ENCODE measurements at regions not wholly inside any gene's neighbourhood (a gene's known extent, or its start where the extent isn't known, plus 50 kb on each side); places are given as distances from the start of the nearest gene placed in this dataset.

- H3K27ac ChIP-seq = no peak overlapping the region
- 71 to 92% (median 86%) methylated on average over 1 of the region's 1 CpG for WGBS, 5 donors
Observed at GRCh38 chrX:38941675-38942074, 140.4 kb downstream of the MID1IP1 start.

GRCh38 chrX:38943120-38943519 lies 141.9 kb downstream of the MID1IP1 start:
- no peak for TF ChIP-seq POLR2A (IDR thresholded peaks at IDR 0.05)
- TF ChIP-seq POLR2AphosphoS5 (IDR thresholded peaks at IDR 0.05) = no peak
- no peak for TF ChIP-seq CTCF (IDR thresholded peaks at IDR 0.05 in 8 of 11, conservative IDR thresholded peaks at IDR 0.05 in 3 of 11)
- H3K4me1 ChIP-seq = no peaks in the 10 kb centered on the region
- 53 to 94% (median 62%) methylated on average over 1 of the region's 1 CpG for WGBS, 5 donors
- intact Hi-C loops (cut with DNase I; ENCODE audit: low total_unique reads) = no loop called here
- H3K9me3 ChIP-seq = peaks cover 0 to 39% (median 0%) of the 10 kb centered on the region in 8 donors
- H3K36me3 ChIP-seq = no peaks in the 10 kb centered on the region
- no peak overlapping the region for H3K27ac ChIP-seq
- DNase-seq = no peak
- H3K27me3 ChIP-seq (replicated peaks in 1 of 7) = no peaks in the 10 kb centered on the region
- H3K4me3 ChIP-seq = no peak overlapping the region

More at GRCh38 chrX:38941675-38942074, 140.4 kb downstream of the MID1IP1 start:
- TF ChIP-seq POLR2A (IDR thresholded peaks at IDR 0.05) (no peak), CTCF (IDR thresholded peaks at IDR 0.05 in 8 of 11, conservative IDR thresholded peaks at IDR 0.05 in 3 of 11) (no peak), POLR2AphosphoS5 (IDR thresholded peaks at IDR 0.05) (no peak)
- peaks cover 0 to 37% (median 0%) of the 10 kb centered on the region in 8 donors for H3K9me3 ChIP-seq
- DNase-seq = no peak
- H3K4me3 ChIP-seq = no peak overlapping the region
- H3K4me1 ChIP-seq = no peaks in the 10 kb centered on the region
- intact Hi-C loops (cut with DNase I; ENCODE audit: low total_unique reads) = no loop called here
- no peaks in the 10 kb centered on the region for H3K36me3 ChIP-seq
- H3K27me3 ChIP-seq (replicated peaks in 1 of 7) = no peaks in the 10 kb centered on the region

- intact Hi-C loops (cut with DNase I; ENCODE audit: low total_unique reads) = no loop called here
Observed at GRCh38 chrX:38948046-38948445, 146.8 kb downstream of the MID1IP1 start.

GRCh38 chrX:38954520-38954919 lies 153.3 kb downstream of the MID1IP1 start:
- Histone ChIP-seq H3K4me1 (no peaks in the 10 kb centered on the region), H3K27ac (no peak overlapping the region), H3K27me3 (replicated peaks in 1 of 7) (no peaks in the 10 kb centered on the region), H3K9me3 (no peaks in the 10 kb centered on the region), H3K4me3 (no peak overlapping the region), H3K36me3 (no peaks in the 10 kb centered on the region)
- DNase-seq = no peak
- WGBS, 5 donors = 69 to 91% (median 82%) methylated on average over 2 of the region's 2 CpGs
- intact Hi-C loops (cut with DNase I; ENCODE audit: low total_unique reads) = no loop called here
- no peak for TF ChIP-seq POLR2A (IDR thresholded peaks at IDR 0.05)
- no peak for TF ChIP-seq CTCF (IDR thresholded peaks at IDR 0.05 in 8 of 11, conservative IDR thresholded peaks at IDR 0.05 in 3 of 11)
- TF ChIP-seq POLR2AphosphoS5 (IDR thresholded peaks at IDR 0.05) = no peak

More at GRCh38 chrX:38948046-38948445, 146.8 kb downstream of the MID1IP1 start:
- TF ChIP-seq POLR2A (IDR thresholded peaks at IDR 0.05) (no peak), CTCF (IDR thresholded peaks at IDR 0.05 in 8 of 11, conservative IDR thresholded peaks at IDR 0.05 in 3 of 11) (no peak), POLR2AphosphoS5 (IDR thresholded peaks at IDR 0.05) (no peak)
- no peaks in the 10 kb centered on the region for H3K4me1 ChIP-seq
- no peak overlapping the region for H3K27ac ChIP-seq
- peaks cover 0 to 30% (median 0%) of the 10 kb centered on the region in 8 donors for H3K9me3 ChIP-seq
- H3K36me3 ChIP-seq = no peaks in the 10 kb centered on the region
- no peak for DNase-seq
- no peak overlapping the region for H3K4me3 ChIP-seq
- no peaks in the 10 kb centered on the region for H3K27me3 ChIP-seq (replicated peaks in 1 of 7)

Measured in spleen (tissue), 11 donors.